ENCODE measurements at regions not wholly inside any gene's neighbourhood (a gene's known extent, or its start where the extent isn't known, plus 50 kb on each side); places are given as distances from the start of the nearest gene placed in this dataset.

DNA sequence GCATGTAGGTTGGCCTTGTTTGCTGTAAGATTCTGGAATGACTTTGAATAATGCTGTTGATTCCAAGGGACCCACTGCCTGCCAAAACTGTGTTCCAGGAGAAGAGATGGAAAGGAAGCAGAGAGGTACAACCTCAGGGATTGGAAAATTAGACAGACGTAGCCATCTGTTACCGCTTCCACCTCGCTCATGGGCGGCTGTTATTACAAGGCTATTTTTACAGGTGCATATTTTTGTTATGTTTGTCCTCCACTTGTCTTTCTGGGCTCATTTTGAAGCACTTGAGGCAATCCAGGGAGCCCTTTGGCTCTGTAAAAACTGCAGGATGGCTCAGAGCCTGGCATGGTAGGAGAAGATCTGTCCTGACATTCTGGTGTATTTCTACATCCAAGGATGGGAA lies 276.4 kb upstream of the TMTC4 start:
- POLR2A ChIA-PET = no interaction called here
- ATAC-seq = no peak
- BruUV-seq (replicated peaks) = no TSS peak

More for the DNA sequence above, 276.4 kb upstream of the TMTC4 start:
- in situ Hi-C loops (cut with HindIII; ENCODE audit: extremely low pct_ligation_motif_present, low pct_unique_long_range_greater_than_20kb) (no loop called here), intact Hi-C loops (cut with micrococcal nuclease; ENCODE audit: unreplicated experiment) (no loop called here)
- Histone ChIP-seq H3K9me3 (ENCODE audit: low read length) (no peaks in the 10 kb centered on the region), H3K4me1 (ENCODE audit: insufficient read depth, low read length) (no peaks in the 10 kb centered on the region), H3K27me3 (ENCODE audit: control insufficient read depth in 1 of 2, insufficient read depth in 2 of 2, low read length in 2 of 2) (peaks cover 0 to 3% of the 10 kb centered on the region in 2 experiments; a peak in 1 of 5 replicates), H3K79me2 (ENCODE audit: insufficient read depth, low read length) (no peaks in the 10 kb centered on the region), H2AFZ (ENCODE audit: low read length) (no peak overlapping the region), H3K9ac (ENCODE audit: insufficient read depth, low read depth, low read length) (no peak overlapping the region), H3K4me2 (ENCODE audit: low read depth, low read length) (no peak overlapping the region), H3K27ac (ENCODE audit: extremely low read length, insufficient read depth, low read length) (no peak overlapping the region), H3K4me3 (replicated peaks in 1 of 3; ENCODE audit: insufficient read depth in 1 of 3, low read depth in 2 of 3, low read length in 3 of 3) (no peak overlapping the region), H4K20me1 (ENCODE audit: insufficient read depth, low read length) (no peaks in the 10 kb centered on the region), H3K36me3 (replicated peaks in 1 of 2; ENCODE audit: control insufficient read depth in 1 of 2, insufficient read depth in 2 of 2, low read length in 2 of 2) (no peaks in the 10 kb centered on the region)
- DNase-seq (ENCODE audit: low spot score) (no peak), FAIRE-seq (no peak)
- WGBS (ENCODE audit: low lambda C conversion rate) = 0% methylated on average over 4 of the region's 4 CpGs
- CTCF ChIA-PET (ENCODE audit: low intra/inter-chr PET ratio, low total read pairs) = no interaction called here
- TF ChIP-seq ATF1 (CRISPR knock-in tag; IDR thresholded peaks at IDR 0.05) (no peak), BRD4 (CRISPR knock-in tag; IDR thresholded peaks at IDR 0.05) (no peak), KDM4B (CRISPR knock-in tag; IDR thresholded peaks at IDR 0.05) (no peak), THAP11 (CRISPR knock-in tag; IDR thresholded peaks at IDR 0.05) (no peak), TRIM24 (CRISPR knock-in tag; IDR thresholded peaks at IDR 0.05) (no peak), ZNF543 (CRISPR knock-in tag; IDR thresholded peaks at IDR 0.05) (no peak), ZFP41 (CRISPR knock-in tag; IDR thresholded peaks at IDR 0.05; ENCODE audit: borderline replicate concordance) (no peak), ZNF878 (CRISPR knock-in tag; IDR thresholded peaks at IDR 0.05) (no peak), NCOA2 (CRISPR knock-in tag; IDR thresholded peaks at IDR 0.05) (no peak), ZNF230 (CRISPR knock-in tag; IDR thresholded peaks at IDR 0.05) (no peak), ZNF326 (CRISPR knock-in tag; IDR thresholded peaks at IDR 0.05; ENCODE audit: borderline replicate concordance) (no peak), ZNF205 (CRISPR knock-in tag; IDR thresholded peaks at IDR 0.05) (no peak), KDM6A (CRISPR knock-in tag; IDR thresholded peaks at IDR 0.05; ENCODE audit: low read depth) (no peak), HMG20A (CRISPR knock-in tag; IDR thresholded peaks at IDR 0.05; ENCODE audit: borderline replicate concordance) (no peak), ZNF264 (CRISPR knock-in tag; IDR thresholded peaks at IDR 0.05) (no peak), SAFB2 (CRISPR knock-in tag; IDR thresholded peaks at IDR 0.05; ENCODE audit: borderline replicate concordance, low read depth) (no peak)
- TF ChIP-seq, protein P1, sequence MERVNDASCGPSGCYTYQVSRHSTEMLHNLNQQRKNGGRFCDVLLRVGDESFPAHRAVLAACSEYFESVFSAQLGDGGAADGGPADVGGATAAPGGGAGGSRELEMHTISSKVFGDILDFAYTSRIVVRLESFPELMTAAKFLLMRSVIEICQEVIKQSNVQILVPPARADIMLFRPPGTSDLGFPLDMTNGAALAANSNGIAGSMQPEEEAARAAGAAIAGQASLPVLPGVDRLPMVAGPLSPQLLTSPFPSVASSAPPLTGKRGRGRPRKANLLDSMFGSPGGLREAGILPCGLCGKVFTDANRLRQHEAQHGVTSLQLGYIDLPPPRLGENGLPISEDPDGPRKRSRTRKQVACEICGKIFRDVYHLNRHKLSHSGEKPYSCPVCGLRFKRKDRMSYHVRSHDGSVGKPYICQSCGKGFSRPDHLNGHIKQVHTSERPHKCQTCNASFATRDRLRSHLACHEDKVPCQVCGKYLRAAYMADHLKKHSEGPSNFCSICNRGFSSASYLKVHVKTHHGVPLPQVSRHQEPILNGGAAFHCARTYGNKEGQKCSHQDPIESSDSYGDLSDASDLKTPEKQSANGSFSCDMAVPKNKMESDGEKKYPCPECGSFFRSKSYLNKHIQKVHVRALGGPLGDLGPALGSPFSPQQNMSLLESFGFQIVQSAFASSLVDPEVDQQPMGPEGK (CRISPR knock-in tag; IDR thresholded peaks at IDR 0.05) = no peak
- TF ChIP-seq, protein P2, sequence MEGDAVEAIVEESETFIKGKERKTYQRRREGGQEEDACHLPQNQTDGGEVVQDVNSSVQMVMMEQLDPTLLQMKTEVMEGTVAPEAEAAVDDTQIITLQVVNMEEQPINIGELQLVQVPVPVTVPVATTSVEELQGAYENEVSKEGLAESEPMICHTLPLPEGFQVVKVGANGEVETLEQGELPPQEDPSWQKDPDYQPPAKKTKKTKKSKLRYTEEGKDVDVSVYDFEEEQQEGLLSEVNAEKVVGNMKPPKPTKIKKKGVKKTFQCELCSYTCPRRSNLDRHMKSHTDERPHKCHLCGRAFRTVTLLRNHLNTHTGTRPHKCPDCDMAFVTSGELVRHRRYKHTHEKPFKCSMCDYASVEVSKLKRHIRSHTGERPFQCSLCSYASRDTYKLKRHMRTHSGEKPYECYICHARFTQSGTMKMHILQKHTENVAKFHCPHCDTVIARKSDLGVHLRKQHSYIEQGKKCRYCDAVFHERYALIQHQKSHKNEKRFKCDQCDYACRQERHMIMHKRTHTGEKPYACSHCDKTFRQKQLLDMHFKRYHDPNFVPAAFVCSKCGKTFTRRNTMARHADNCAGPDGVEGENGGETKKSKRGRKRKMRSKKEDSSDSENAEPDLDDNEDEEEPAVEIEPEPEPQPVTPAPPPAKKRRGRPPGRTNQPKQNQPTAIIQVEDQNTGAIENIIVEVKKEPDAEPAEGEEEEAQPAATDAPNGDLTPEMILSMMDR (CRISPR knock-in tag; IDR thresholded peaks at IDR 0.05) = no peak
- TF ChIP-seq, protein P3, sequence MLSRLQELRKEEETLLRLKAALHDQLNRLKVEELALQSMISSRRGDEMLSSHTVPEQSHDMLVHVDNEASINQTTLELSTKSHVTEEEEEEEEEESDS (CRISPR knock-in tag; IDR thresholded peaks at IDR 0.05; ENCODE audit: borderline replicate concordance) = no peak
- TF ChIP-seq, protein P4, sequence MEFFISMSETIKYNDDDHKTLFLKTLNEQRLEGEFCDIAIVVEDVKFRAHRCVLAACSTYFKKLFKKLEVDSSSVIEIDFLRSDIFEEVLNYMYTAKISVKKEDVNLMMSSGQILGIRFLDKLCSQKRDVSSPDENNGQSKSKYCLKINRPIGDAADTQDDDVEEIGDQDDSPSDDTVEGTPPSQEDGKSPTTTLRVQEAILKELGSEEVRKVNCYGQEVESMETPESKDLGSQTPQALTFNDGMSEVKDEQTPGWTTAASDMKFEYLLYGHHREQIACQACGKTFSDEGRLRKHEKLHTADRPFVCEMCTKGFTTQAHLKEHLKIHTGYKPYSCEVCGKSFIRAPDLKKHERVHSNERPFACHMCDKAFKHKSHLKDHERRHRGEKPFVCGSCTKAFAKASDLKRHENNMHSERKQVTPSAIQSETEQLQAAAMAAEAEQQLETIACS (CRISPR knock-in tag; IDR thresholded peaks at IDR 0.05) = no peak
